ENCODE measurements at regions not wholly inside any gene's neighbourhood (a gene's known extent, or its start where the extent isn't known, plus 50 kb on each side); places are given as distances from the start of the nearest gene placed in this dataset.

DNA sequence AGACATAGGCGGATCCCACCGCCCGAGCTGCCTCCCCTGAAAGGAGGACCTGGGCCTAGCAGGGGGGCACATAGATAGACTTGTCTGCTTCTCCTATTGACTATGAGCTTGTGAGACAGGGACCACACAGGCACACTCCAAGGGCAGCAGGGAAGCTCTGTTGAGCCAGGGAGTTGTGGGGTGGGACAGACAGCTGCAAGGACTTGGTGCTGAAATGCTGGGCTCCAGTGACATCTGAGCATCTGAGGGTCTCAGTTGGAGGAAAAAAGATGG is 53.4 kb upstream of the ANO1 start:
- no peak overlapping the region for H2BK120ac ChIP-seq (replicated peaks; ENCODE audit: low read depth, low read length)
- no peak overlapping the region for H2BK12ac ChIP-seq (ENCODE audit: low read depth, low read length)
- FAIRE-seq (no peak), DNase-seq (ENCODE audit: low read depth in 1 of 2, low spot score in 2 of 2) (no peak)
- no peaks in the 10 kb centered on the region for H3K79me1 ChIP-seq (ENCODE audit: low read depth, low read length)
- H3K9ac ChIP-seq (replicated peaks in 1 of 4; ENCODE audit: extremely low read depth in 1 of 4, low read depth in 3 of 4, low read length in 3 of 4), result no peak overlapping the region
- TF ChIP-seq, protein P1, sequence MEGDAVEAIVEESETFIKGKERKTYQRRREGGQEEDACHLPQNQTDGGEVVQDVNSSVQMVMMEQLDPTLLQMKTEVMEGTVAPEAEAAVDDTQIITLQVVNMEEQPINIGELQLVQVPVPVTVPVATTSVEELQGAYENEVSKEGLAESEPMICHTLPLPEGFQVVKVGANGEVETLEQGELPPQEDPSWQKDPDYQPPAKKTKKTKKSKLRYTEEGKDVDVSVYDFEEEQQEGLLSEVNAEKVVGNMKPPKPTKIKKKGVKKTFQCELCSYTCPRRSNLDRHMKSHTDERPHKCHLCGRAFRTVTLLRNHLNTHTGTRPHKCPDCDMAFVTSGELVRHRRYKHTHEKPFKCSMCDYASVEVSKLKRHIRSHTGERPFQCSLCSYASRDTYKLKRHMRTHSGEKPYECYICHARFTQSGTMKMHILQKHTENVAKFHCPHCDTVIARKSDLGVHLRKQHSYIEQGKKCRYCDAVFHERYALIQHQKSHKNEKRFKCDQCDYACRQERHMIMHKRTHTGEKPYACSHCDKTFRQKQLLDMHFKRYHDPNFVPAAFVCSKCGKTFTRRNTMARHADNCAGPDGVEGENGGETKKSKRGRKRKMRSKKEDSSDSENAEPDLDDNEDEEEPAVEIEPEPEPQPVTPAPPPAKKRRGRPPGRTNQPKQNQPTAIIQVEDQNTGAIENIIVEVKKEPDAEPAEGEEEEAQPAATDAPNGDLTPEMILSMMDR (IDR thresholded peaks at IDR 0.05; ENCODE audit: control extremely low read depth in 1 of 3, insufficient read depth in 1 of 3, low read depth in 1 of 3, low read length in 3 of 3), result no peak
- TF ChIP-seq POLR2AphosphoS5 (IDR thresholded peaks at IDR 0.05; ENCODE audit: low read depth, low read length), result no peak
- no peak for TF ChIP-seq SIX5 (IDR thresholded peaks at IDR 0.05; ENCODE audit: low read depth, low read length)
- no peak for TF ChIP-seq ZNF274 (IDR thresholded peaks at IDR 0.05; ENCODE audit: borderline replicate concordance, extremely low read depth, low read length)
- TF ChIP-seq RAD21 (IDR thresholded peaks at IDR 0.05 in 1 of 2, conservative IDR thresholded peaks at IDR 0.05 in 1 of 2; ENCODE audit: low read depth in 2 of 2, low read length in 2 of 2), result no peak
- no peak for TF ChIP-seq JUN (IDR thresholded peaks at IDR 0.05; ENCODE audit: low read depth, low read length)
- TF ChIP-seq, protein P2, sequence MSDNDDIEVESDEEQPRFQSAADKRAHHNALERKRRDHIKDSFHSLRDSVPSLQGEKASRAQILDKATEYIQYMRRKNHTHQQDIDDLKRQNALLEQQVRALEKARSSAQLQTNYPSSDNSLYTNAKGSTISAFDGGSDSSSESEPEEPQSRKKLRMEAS (IDR thresholded peaks at IDR 0.05), result no peak
- no peak for TF ChIP-seq CREB1 (IDR thresholded peaks at IDR 0.05)
- TF ChIP-seq RXRA (IDR thresholded peaks at IDR 0.05; ENCODE audit: insufficient read depth, low read depth, low read length), result no peak
- no peak for TF ChIP-seq POLR2A (IDR thresholded peaks at IDR 0.05; ENCODE audit: control extremely low read depth in 1 of 2, low read depth in 2 of 2, low read length in 2 of 2)
- no peak for TF ChIP-seq CEBPB (IDR thresholded peaks at IDR 0.05; ENCODE audit: low read depth, low read length)
- TF ChIP-seq KDM1A (IDR thresholded peaks at IDR 0.05; ENCODE audit: borderline replicate concordance, low read length), result no peak
- no peak for TF ChIP-seq TEAD4 (IDR thresholded peaks at IDR 0.05; ENCODE audit: low read depth, low read length)
- peaks cover 0 to 2% (median 0%) of the 10 kb centered on the region in 4 experiments; a peak in 1 of 7 replicates for H3K27me3 ChIP-seq (replicated peaks in 1 of 4; ENCODE audit: control insufficient read depth in 3 of 4, extremely low read depth in 1 of 4, insufficient read depth in 3 of 4, low read length in 3 of 4)
- no peak overlapping the region for H4K8ac ChIP-seq (ENCODE audit: extremely low read depth, insufficient read depth, low read length)
- H3K4me2 ChIP-seq (ENCODE audit: insufficient read depth in 1 of 2, low read depth in 2 of 2, low read length in 2 of 2), result no peak overlapping the region
- H2AK5ac ChIP-seq (ENCODE audit: low read depth, low read length), result no peak overlapping the region
- H3K79me2 ChIP-seq (ENCODE audit: control insufficient read depth in 1 of 2, insufficient read depth in 2 of 2, low read length in 2 of 2), result no peaks in the 10 kb centered on the region
- peaks cover 0 to 5% of the 10 kb centered on the region in 2 experiments; a peak in 1 of 4 replicates for H3K9me3 ChIP-seq (ENCODE audit: insufficient read depth in 2 of 2, low read depth in 1 of 2, low read length in 1 of 2)
- ChIA-PET POLR2A (ENCODE audit: partially characterized antibody) (interaction anchor here (0.9 kb wide), 1 partner anchor 16 kb away, joined by 3 read pairs; no protein-coding TSS in a partner anchor), CTCF (ENCODE audit: partially characterized antibody) (interaction anchor here (0.7 to 1.4 kb wide), 3 partner anchors 9 to 21 kb away, joined by 3 to 4 read pairs (median 4); no protein-coding TSS in a partner anchor)
- H4K20me1 ChIP-seq (replicated peaks in 1 of 2; ENCODE audit: control insufficient read depth in 1 of 2, insufficient read depth in 2 of 2, low read length in 2 of 2), result peaks cover 0 to 8% of the 10 kb centered on the region in 2 experiments
- no peak overlapping the region for H2BK15ac ChIP-seq (ENCODE audit: low read length)
- no peak overlapping the region for H3K4ac ChIP-seq (replicated peaks; ENCODE audit: insufficient read length, low read depth, low read length)
- H2AFZ ChIP-seq (ENCODE audit: low read length), result no peak overlapping the region
- WGBS, 2 experiments (ENCODE audit: extremely low coverage in 1 of 2, insufficient coverage in 1 of 2, insufficient read length in 1 of 2, insufficient replicate concordance in 2 of 2, low coverage in 1 of 2, low lambda C conversion rate in 2 of 2, missing lambda C conversion rate in 1 of 2), result 58% methylated on average over 3 of the region's 3 CpGs; no CpG with 5 or more reads in 1 of the 2 experiments
- no peak overlapping the region for H4K91ac ChIP-seq (replicated peaks; ENCODE audit: insufficient read length, low read length)
- peaks cover 0 to 5% (median 2%) of the 10 kb centered on the region in 4 experiments; a peak in 2 of 7 replicates for H3K4me1 ChIP-seq (replicated peaks in 1 of 4; ENCODE audit: control insufficient read depth in 3 of 4, insufficient read depth in 4 of 4, low read length in 3 of 4)
- H3K27ac ChIP-seq (ENCODE audit: low read depth, low read length), result no peak overlapping the region
- peaks cover 13% of the 10 kb centered on the region; the same call in 1 of the 2 replicates for H3K23me2 ChIP-seq (ENCODE audit: low read depth, low read length)
- no peak overlapping the region for H3K23ac ChIP-seq (ENCODE audit: insufficient read length)
- no peak overlapping the region for H2BK20ac ChIP-seq (ENCODE audit: low read length)
- no peaks in the 10 kb centered on the region; a peak in 1 of 8 replicates for H3K36me3 ChIP-seq (ENCODE audit: control insufficient read depth in 2 of 4, insufficient read depth in 4 of 4, low read length in 3 of 4)
- H3K14ac ChIP-seq (ENCODE audit: insufficient read length), result no peak overlapping the region
- no peak overlapping the region for H3K4me3 ChIP-seq (ENCODE audit: extremely low read depth in 1 of 4, insufficient read depth in 2 of 4, low read depth in 3 of 4, low read length in 4 of 4)
- H4K5ac ChIP-seq (ENCODE audit: insufficient read length, low read depth, low read length), result no peak overlapping the region
- H2BK5ac ChIP-seq (ENCODE audit: low read depth, low read length), result no peak overlapping the region
- H3K56ac ChIP-seq (replicated peaks; ENCODE audit: insufficient read length, low read depth, low read length), result no peak overlapping the region
- no peak overlapping the region for H3K18ac ChIP-seq (ENCODE audit: extremely low read depth, low read length)
